ENCODE measurements at regions not wholly inside any gene's neighbourhood (a gene's known extent, or its start where the extent isn't known, plus 50 kb on each side); places are given as distances from the start of the nearest gene placed in this dataset.

GRCh38 chr10:36634916-36635315, 490.5 kb upstream of the ANKRD30A start:
- H3K27ac ChIP-seq (ENCODE audit: low read depth, low read length, poor library complexity, severe bottlenecking): peak overlapping the region; percentile 97

GRCh38 chr10:36630267-36630666, 495.1 kb upstream of the ANKRD30A start:
- ChIA-PET CTCF (no interaction called here), POLR2A (ENCODE audit: low non-redundant PET) (no interaction called here)
- H3K9me3 ChIP-seq (ENCODE audit: low read depth, low read length, poor library complexity, severe bottlenecking): peaks cover 13% of the 10 kb centered on the region

More at GRCh38 chr10:36634916-36635315, 490.5 kb upstream of the ANKRD30A start:
- no peaks in the 10 kb centered on the region for H3K27me3 ChIP-seq (replicated peaks; ENCODE audit: insufficient read depth, low read depth, low read length, poor library complexity)
- peak overlapping the region; percentile 8 for H3K4me3 ChIP-seq (ENCODE audit: low read depth, low read length, poor library complexity, severe bottlenecking)
- intact Hi-C loops (cut with micrococcal nuclease; ENCODE audit: unreplicated experiment): loop anchor here (2.0 to 10.0 kb wide), 6 partner anchors 90 to 1370 kb away; no protein-coding TSS in a partner anchor
- CTCF ChIA-PET: interaction anchor here (1.2 kb wide), 1 partner anchor 91 kb away, joined by 6 read pairs; no protein-coding TSS in a partner anchor
- POLR2A ChIA-PET (ENCODE audit: low non-redundant PET): no interaction called here
- TF ChIP-seq, protein P1, sequence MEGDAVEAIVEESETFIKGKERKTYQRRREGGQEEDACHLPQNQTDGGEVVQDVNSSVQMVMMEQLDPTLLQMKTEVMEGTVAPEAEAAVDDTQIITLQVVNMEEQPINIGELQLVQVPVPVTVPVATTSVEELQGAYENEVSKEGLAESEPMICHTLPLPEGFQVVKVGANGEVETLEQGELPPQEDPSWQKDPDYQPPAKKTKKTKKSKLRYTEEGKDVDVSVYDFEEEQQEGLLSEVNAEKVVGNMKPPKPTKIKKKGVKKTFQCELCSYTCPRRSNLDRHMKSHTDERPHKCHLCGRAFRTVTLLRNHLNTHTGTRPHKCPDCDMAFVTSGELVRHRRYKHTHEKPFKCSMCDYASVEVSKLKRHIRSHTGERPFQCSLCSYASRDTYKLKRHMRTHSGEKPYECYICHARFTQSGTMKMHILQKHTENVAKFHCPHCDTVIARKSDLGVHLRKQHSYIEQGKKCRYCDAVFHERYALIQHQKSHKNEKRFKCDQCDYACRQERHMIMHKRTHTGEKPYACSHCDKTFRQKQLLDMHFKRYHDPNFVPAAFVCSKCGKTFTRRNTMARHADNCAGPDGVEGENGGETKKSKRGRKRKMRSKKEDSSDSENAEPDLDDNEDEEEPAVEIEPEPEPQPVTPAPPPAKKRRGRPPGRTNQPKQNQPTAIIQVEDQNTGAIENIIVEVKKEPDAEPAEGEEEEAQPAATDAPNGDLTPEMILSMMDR (conservative IDR thresholded peaks at IDR 0.05; ENCODE audit: low read depth, low read length): no peak
- TF ChIP-seq EZH2 (IDR thresholded peaks at IDR 0.05; ENCODE audit: borderline replicate concordance, low read depth, low read length, poor library complexity, severe bottlenecking): no peak
- BruUV-seq (replicated peaks): no TSS peak
- H3K9me3 ChIP-seq (ENCODE audit: low read depth, low read length, poor library complexity, severe bottlenecking): peaks cover 13% of the 10 kb centered on the region
- peak; percentile 95 for DNase-seq (ENCODE audit: low spot score)
- peaks cover 6% of the 10 kb centered on the region for H3K36me3 ChIP-seq (ENCODE audit: insufficient read depth, low read length, poor library complexity, severe bottlenecking)
- H3K4me1 ChIP-seq (ENCODE audit: insufficient read depth, low read length, poor library complexity, severe bottlenecking): peaks cover 55% of the 10 kb centered on the region

GRCh38 chr10:36629476-36629875, 495.9 kb upstream of the ANKRD30A start:
- no peak overlapping the region for H3K4me3 ChIP-seq (ENCODE audit: low read depth, low read length, poor library complexity, severe bottlenecking)
- ChIA-PET POLR2A (ENCODE audit: low non-redundant PET) (no interaction called here), CTCF (no interaction called here)
- no peaks in the 10 kb centered on the region for H3K27me3 ChIP-seq (replicated peaks; ENCODE audit: insufficient read depth, low read depth, low read length, poor library complexity)
- TF ChIP-seq EZH2 (IDR thresholded peaks at IDR 0.05; ENCODE audit: borderline replicate concordance, low read depth, low read length, poor library complexity, severe bottlenecking): no peak
- TF ChIP-seq, protein P1 (conservative IDR thresholded peaks at IDR 0.05; ENCODE audit: low read depth, low read length): no peak
- peaks cover 13% of the 10 kb centered on the region for H3K9me3 ChIP-seq (ENCODE audit: low read depth, low read length, poor library complexity, severe bottlenecking)
- DNase-seq (ENCODE audit: low spot score): peak; percentile 69
- peaks cover 32% of the 10 kb centered on the region for H3K4me1 ChIP-seq (ENCODE audit: insufficient read depth, low read length, poor library complexity, severe bottlenecking)
- intact Hi-C loops (cut with micrococcal nuclease; ENCODE audit: unreplicated experiment): no loop called here
- no TSS peak for BruUV-seq (replicated peaks)
- peaks cover 6% of the 10 kb centered on the region for H3K36me3 ChIP-seq (ENCODE audit: insufficient read depth, low read length, poor library complexity, severe bottlenecking)
- peak overlapping the region; percentile 40 for H3K27ac ChIP-seq (ENCODE audit: low read depth, low read length, poor library complexity, severe bottlenecking)

More at GRCh38 chr10:36630267-36630666, 495.1 kb upstream of the ANKRD30A start:
- DNase-seq (ENCODE audit: low spot score): no peak
- peak overlapping the region; percentile 40 for H3K27ac ChIP-seq (ENCODE audit: low read depth, low read length, poor library complexity, severe bottlenecking)
- no peak for TF ChIP-seq EZH2 (IDR thresholded peaks at IDR 0.05; ENCODE audit: borderline replicate concordance, low read depth, low read length, poor library complexity, severe bottlenecking)
- TF ChIP-seq, protein P1 (conservative IDR thresholded peaks at IDR 0.05; ENCODE audit: low read depth, low read length): no peak
- H3K4me3 ChIP-seq (ENCODE audit: low read depth, low read length, poor library complexity, severe bottlenecking): no peak overlapping the region
- H3K27me3 ChIP-seq (replicated peaks; ENCODE audit: insufficient read depth, low read depth, low read length, poor library complexity): no peaks in the 10 kb centered on the region
- H3K4me1 ChIP-seq (ENCODE audit: insufficient read depth, low read length, poor library complexity, severe bottlenecking): peaks cover 39% of the 10 kb centered on the region
- intact Hi-C loops (cut with micrococcal nuclease; ENCODE audit: unreplicated experiment): loop anchor here (10.0 kb wide), 2 partner anchors 745 to 1365 kb away; no protein-coding TSS in a partner anchor
- H3K36me3 ChIP-seq (ENCODE audit: insufficient read depth, low read length, poor library complexity, severe bottlenecking): peaks cover 6% of the 10 kb centered on the region
- no TSS peak for BruUV-seq (replicated peaks)

Data from A673 (cell line).